ENCODE measurements at regions not wholly inside any gene's neighbourhood (a gene's known extent, or its start where the extent isn't known, plus 50 kb on each side); places are given as distances from the start of the nearest gene placed in this dataset.

DNA sequence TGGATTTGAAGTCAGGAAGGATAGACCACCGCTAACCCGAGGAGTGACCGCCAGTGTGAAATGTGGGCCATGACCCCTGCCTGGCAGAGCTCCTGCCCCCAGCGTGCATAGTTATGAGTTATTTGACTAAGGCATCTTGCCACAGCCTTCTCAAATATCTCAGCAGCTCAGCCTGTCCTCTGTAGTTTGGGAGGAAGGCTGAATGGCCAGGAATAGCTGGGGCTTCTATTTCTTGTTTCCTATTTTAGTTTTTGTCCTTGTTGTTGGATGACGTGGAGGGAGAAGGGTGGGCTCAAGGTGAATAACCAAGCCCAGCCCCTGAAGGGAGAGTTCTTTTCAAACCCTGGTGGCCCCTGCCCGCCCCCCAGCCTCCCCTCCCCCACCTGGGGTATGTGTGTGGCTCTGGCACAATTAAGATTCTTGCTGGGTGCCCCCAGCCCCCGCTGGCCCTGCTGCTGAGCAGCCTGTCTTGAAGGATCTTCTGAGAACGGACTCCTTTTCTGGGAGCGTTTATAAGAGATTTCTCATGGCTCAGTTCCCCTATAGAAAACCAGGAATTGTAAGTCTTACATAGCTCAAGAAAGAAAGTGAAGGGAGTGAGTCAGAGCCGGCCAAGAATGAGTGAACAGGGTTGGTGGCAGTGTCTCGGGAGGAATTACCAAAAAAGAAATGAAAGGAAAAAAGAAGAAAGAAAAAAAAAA lies 157.4 kb downstream of the GLI2 start:
- 100% methylated on average over 7 of the region's 11 CpGs for WGBS (ENCODE audit: insufficient coverage)

DNA sequence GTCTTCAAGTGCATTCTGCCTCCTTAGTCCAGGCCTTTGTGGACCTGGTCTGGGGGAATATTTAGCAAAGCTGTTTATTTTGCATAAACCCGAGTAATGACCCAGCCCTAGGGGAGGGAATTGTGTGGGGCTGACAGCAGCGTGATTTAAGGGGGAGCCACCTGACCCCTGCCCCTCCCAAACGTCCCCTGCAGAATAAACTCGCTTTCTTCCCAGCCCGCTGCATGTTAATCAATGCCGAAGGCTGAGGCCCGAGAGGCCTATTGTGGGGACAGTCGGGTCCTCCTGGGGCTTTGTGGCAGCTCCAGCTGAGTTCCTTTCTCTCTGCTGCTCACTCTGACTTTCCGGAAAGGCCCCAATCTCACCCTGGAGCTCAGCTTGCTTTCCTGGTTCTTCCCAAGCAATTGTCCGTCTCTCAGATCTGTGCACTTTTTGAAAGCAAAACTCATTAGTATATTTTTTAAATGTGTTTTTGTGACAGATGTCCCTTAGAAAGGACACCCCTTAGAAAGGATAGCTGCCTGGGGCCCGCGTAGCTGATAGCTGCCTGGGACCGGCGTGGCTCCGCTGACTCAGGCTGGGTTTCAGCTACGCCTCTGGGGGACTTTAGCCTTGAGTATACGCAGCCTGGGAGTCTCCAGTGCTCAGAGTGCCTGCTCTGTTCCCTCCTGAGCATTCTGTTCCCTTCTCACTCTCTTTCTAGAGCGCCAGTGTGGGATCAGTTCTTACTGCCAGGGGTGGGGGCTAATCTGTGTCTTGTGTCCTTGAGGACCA lies 158.3 kb downstream of the GLI2 start:
- no peaks in the 10 kb centered on the region for H3K4me1 ChIP-seq (ENCODE audit: control insufficient read depth in 2 of 2, insufficient read depth in 2 of 2, low read length in 2 of 2)
- Mint-ChIP-seq H3K27me3 (no peaks in the 10 kb centered on the region), H3K4me1 (no peaks in the 10 kb centered on the region), H3K4me3 (no peak overlapping the region), H3K27ac (no peak overlapping the region), H3K9me3 (ENCODE audit: insufficient read depth) (no peaks in the 10 kb centered on the region)
- ChIA-PET POLR2A (no interaction called here), CTCF (no interaction called here)
- intact Hi-C loops (cut with micrococcal nuclease): no loop called here
- H3K27ac ChIP-seq (ENCODE audit: low read length in 2 of 2): no peak overlapping the region
- H3K4me3 ChIP-seq (ENCODE audit: control extremely low read depth in 1 of 5, extremely low read depth in 1 of 5, insufficient read depth in 1 of 5, low read depth in 2 of 5, low read length in 4 of 5): no peak overlapping the region
- no peaks in the 10 kb centered on the region for H3K27me3 ChIP-seq (replicated peaks in 1 of 4; ENCODE audit: control extremely low read depth in 1 of 4, control insufficient read depth in 3 of 4, insufficient read depth in 4 of 4, low read length in 3 of 4)
- DNase-seq: no peak
- ATAC-seq (ENCODE audit: low read depth): no peak
- no peak overlapping the region for H3K9ac ChIP-seq (ENCODE audit: low read length)
- WGBS (ENCODE audit: insufficient coverage): 93% methylated on average over 13 of the region's 18 CpGs
- H3K9me3 ChIP-seq (ENCODE audit: control extremely low read depth in 1 of 3, control insufficient read depth in 2 of 3, insufficient read depth in 1 of 3, low read length in 2 of 3): peaks cover 0 to 3% (median 0%) of the 10 kb centered on the region in 3 donors
- TF ChIP-seq EZH2 (IDR thresholded peaks at IDR 0.05; ENCODE audit: borderline replicate concordance, insufficient read depth, low read depth, low read length, poor library complexity, severe bottlenecking): no peak
- no peaks in the 10 kb centered on the region for H4K20me1 ChIP-seq (ENCODE audit: control insufficient read depth, insufficient read depth, low read length, poor library complexity, severe bottlenecking)
- H2AFZ ChIP-seq (ENCODE audit: insufficient read depth, low read depth, low read length, poor library complexity, severe bottlenecking): no peak overlapping the region
- no peaks in the 10 kb centered on the region for H3K36me3 ChIP-seq (replicated peaks in 1 of 2; ENCODE audit: control extremely low read depth in 1 of 2, control insufficient read depth in 1 of 2, extremely low read depth in 1 of 2, insufficient read depth in 2 of 2, low read length in 1 of 2)
- no peak overlapping the region for H3K4me2 ChIP-seq (replicated peaks; ENCODE audit: low read depth, low read length, poor library complexity, severe bottlenecking)
- no peaks in the 10 kb centered on the region for H3K79me2 ChIP-seq (ENCODE audit: control insufficient read depth, insufficient read depth, low read length)

More for the DNA sequence above, 157.4 kb downstream of the GLI2 start:
- Histone ChIP-seq H2AFZ (ENCODE audit: insufficient read depth, low read depth, low read length, poor library complexity, severe bottlenecking) (no peak overlapping the region), H3K79me2 (ENCODE audit: control insufficient read depth, insufficient read depth, low read length) (no peaks in the 10 kb centered on the region), H3K4me1 (ENCODE audit: control insufficient read depth in 2 of 2, insufficient read depth in 2 of 2, low read length in 2 of 2) (no peaks in the 10 kb centered on the region), H3K4me3 (ENCODE audit: control extremely low read depth in 1 of 5, extremely low read depth in 1 of 5, insufficient read depth in 1 of 5, low read depth in 2 of 5, low read length in 4 of 5) (no peak overlapping the region), H3K9ac (ENCODE audit: low read length) (no peak overlapping the region), H3K27me3 (replicated peaks in 1 of 4; ENCODE audit: control extremely low read depth in 1 of 4, control insufficient read depth in 3 of 4, insufficient read depth in 4 of 4, low read length in 3 of 4) (no peaks in the 10 kb centered on the region), H3K27ac (ENCODE audit: low read length in 2 of 2) (no peak overlapping the region), H3K9me3 (ENCODE audit: control extremely low read depth in 1 of 3, control insufficient read depth in 2 of 3, insufficient read depth in 1 of 3, low read length in 2 of 3) (peaks cover 0 to 3% (median 0%) of the 10 kb centered on the region in 3 donors), H3K4me2 (replicated peaks; ENCODE audit: low read depth, low read length, poor library complexity, severe bottlenecking) (no peak overlapping the region), H3K36me3 (replicated peaks in 1 of 2; ENCODE audit: control extremely low read depth in 1 of 2, control insufficient read depth in 1 of 2, extremely low read depth in 1 of 2, insufficient read depth in 2 of 2, low read length in 1 of 2) (no peaks in the 10 kb centered on the region), H4K20me1 (ENCODE audit: control insufficient read depth, insufficient read depth, low read length, poor library complexity, severe bottlenecking) (no peaks in the 10 kb centered on the region)
- H3K9me3 Mint-ChIP-seq (ENCODE audit: insufficient read depth): no peaks in the 10 kb centered on the region
- intact Hi-C loops (cut with micrococcal nuclease): no loop called here
- H3K27ac Mint-ChIP-seq: no peak overlapping the region
- H3K4me1 Mint-ChIP-seq: no peaks in the 10 kb centered on the region
- no peaks in the 10 kb centered on the region for H3K27me3 Mint-ChIP-seq
- ChIA-PET POLR2A (no interaction called here), CTCF (no interaction called here)
- no peak for ATAC-seq (ENCODE audit: low read depth)
- no peak overlapping the region for H3K4me3 Mint-ChIP-seq
- DNase-seq: no peak
- TF ChIP-seq, protein P1, sequence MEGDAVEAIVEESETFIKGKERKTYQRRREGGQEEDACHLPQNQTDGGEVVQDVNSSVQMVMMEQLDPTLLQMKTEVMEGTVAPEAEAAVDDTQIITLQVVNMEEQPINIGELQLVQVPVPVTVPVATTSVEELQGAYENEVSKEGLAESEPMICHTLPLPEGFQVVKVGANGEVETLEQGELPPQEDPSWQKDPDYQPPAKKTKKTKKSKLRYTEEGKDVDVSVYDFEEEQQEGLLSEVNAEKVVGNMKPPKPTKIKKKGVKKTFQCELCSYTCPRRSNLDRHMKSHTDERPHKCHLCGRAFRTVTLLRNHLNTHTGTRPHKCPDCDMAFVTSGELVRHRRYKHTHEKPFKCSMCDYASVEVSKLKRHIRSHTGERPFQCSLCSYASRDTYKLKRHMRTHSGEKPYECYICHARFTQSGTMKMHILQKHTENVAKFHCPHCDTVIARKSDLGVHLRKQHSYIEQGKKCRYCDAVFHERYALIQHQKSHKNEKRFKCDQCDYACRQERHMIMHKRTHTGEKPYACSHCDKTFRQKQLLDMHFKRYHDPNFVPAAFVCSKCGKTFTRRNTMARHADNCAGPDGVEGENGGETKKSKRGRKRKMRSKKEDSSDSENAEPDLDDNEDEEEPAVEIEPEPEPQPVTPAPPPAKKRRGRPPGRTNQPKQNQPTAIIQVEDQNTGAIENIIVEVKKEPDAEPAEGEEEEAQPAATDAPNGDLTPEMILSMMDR (IDR thresholded peaks at IDR 0.05): no peak
- no peak for TF ChIP-seq EZH2 (IDR thresholded peaks at IDR 0.05; ENCODE audit: borderline replicate concordance, insufficient read depth, low read depth, low read length, poor library complexity, severe bottlenecking)

Measured in B cell (primary cell).